ENCODE measurements at regions not wholly inside any gene's neighbourhood (a gene's known extent, or its start where the extent isn't known, plus 50 kb on each side); places are given as distances from the start of the nearest gene placed in this dataset.

GRCh38 chr11:13207270-13207664 lies 70.3 kb upstream of the BMAL1 start:
- intact Hi-C loops (cut with micrococcal nuclease; ENCODE audit: unreplicated experiment), result no loop called here
- DNase-seq (ENCODE audit: low read depth, low spot score) (no peak), ATAC-seq (no peak)
- no peaks in the 10 kb centered on the region for H3K27me3 ChIP-seq (ENCODE audit: control insufficient read depth, insufficient read depth, low read length)
- in situ Hi-C loops (cut with HindIII; ENCODE audit: low pct_unique_long_range_greater_than_20kb, low sequenced_read_pairs), result no loop called here
- BruUV-seq (replicated peaks), result no TSS peak
- no peak for TF ChIP-seq SIN3A (IDR thresholded peaks at IDR 0.05; ENCODE audit: borderline replicate concordance, insufficient read depth, low read depth, low read length)
- TF ChIP-seq REST (IDR thresholded peaks at IDR 0.05; ENCODE audit: insufficient read depth in 1 of 2, low read depth in 2 of 2, low read length in 1 of 2), result no peak
- H3K9me3 ChIP-seq (ENCODE audit: control insufficient read depth, insufficient read depth, low read depth, low read length), result no peaks in the 10 kb centered on the region
- H3K4me1 ChIP-seq (ENCODE audit: control insufficient read depth, insufficient read depth, low read length), result no peaks in the 10 kb centered on the region
- POLR2A ChIA-PET, result no interaction called here
- H3K27ac ChIP-seq (ENCODE audit: low read length), result no peak overlapping the region
- H3K4me3 ChIP-seq (ENCODE audit: low read depth in 2 of 2, low read length in 2 of 2), result no peak overlapping the region
- H3K36me3 ChIP-seq (ENCODE audit: control insufficient read depth, insufficient read depth, low read length), result no peaks in the 10 kb centered on the region
- CTCF ChIA-PET, result no interaction called here

- no TSS peak for BruUV-seq (replicated peaks)
- H3K27me3 ChIP-seq (ENCODE audit: control insufficient read depth, insufficient read depth, low read length), result no peaks in the 10 kb centered on the region
- POLR2A ChIA-PET, result no interaction called here
- CTCF ChIA-PET, result no interaction called here
- TF ChIP-seq, protein P1, sequence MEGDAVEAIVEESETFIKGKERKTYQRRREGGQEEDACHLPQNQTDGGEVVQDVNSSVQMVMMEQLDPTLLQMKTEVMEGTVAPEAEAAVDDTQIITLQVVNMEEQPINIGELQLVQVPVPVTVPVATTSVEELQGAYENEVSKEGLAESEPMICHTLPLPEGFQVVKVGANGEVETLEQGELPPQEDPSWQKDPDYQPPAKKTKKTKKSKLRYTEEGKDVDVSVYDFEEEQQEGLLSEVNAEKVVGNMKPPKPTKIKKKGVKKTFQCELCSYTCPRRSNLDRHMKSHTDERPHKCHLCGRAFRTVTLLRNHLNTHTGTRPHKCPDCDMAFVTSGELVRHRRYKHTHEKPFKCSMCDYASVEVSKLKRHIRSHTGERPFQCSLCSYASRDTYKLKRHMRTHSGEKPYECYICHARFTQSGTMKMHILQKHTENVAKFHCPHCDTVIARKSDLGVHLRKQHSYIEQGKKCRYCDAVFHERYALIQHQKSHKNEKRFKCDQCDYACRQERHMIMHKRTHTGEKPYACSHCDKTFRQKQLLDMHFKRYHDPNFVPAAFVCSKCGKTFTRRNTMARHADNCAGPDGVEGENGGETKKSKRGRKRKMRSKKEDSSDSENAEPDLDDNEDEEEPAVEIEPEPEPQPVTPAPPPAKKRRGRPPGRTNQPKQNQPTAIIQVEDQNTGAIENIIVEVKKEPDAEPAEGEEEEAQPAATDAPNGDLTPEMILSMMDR (IDR thresholded peaks at IDR 0.05), result no peak
- TF ChIP-seq TCF7L2 (IDR thresholded peaks at IDR 0.05; ENCODE audit: low read depth, low read length), result no peak
- TF ChIP-seq POLR2AphosphoS5 (IDR thresholded peaks at IDR 0.05; ENCODE audit: low read depth, low read length), result no peak
- H3K36me3 ChIP-seq (ENCODE audit: control insufficient read depth, insufficient read depth, low read length), result no peaks in the 10 kb centered on the region
- no peak overlapping the region for H3K27ac ChIP-seq (ENCODE audit: low read length)
- no peaks in the 10 kb centered on the region for H3K4me1 ChIP-seq (ENCODE audit: control insufficient read depth, insufficient read depth, low read length)
- ATAC-seq (0 out of 2 replicates have a peak, but pooled peaks have one; percentile 52), DNase-seq (ENCODE audit: low read depth, low spot score) (no peak)
- intact Hi-C loops (cut with micrococcal nuclease; ENCODE audit: unreplicated experiment), result no loop called here
- in situ Hi-C loops (cut with HindIII; ENCODE audit: low pct_unique_long_range_greater_than_20kb, low sequenced_read_pairs), result no loop called here
- H3K4me3 ChIP-seq (ENCODE audit: low read depth in 2 of 2, low read length in 2 of 2), result peak overlapping the region in 1 of 2 experiments; percentile 29; a peak in 2 of 4 replicates
- H3K9me3 ChIP-seq (ENCODE audit: control insufficient read depth, insufficient read depth, low read depth, low read length), result no peaks in the 10 kb centered on the region
Measured at GRCh38 chr11:13207665-13208594, 69.7 kb upstream of the BMAL1 start.

DNA sequence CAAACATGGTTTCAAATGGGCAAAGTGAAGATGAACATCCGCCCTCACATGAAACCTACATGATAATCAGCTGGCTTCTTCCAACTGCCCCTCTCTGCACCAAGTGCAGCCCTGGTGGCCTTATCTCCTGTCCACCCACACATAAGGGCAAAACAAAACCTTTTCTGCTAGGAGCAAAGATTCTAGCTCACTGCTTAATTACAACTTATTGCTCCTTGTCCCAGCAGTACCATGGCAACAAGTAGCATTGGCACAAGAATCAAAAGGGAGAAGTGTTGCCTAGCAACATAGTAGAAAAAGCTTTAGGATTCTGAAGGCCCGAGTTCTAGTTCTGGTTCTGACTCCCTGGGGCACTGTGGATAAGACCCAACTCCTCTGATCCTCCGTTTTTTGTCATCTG lies 68.7 kb upstream of the BMAL1 start:
- TF ChIP-seq REST (IDR thresholded peaks at IDR 0.05; ENCODE audit: insufficient read depth in 1 of 2, low read depth in 2 of 2, low read length in 1 of 2) (no peak), SIN3A (IDR thresholded peaks at IDR 0.05; ENCODE audit: borderline replicate concordance, insufficient read depth, low read depth, low read length) (no peak), TCF7L2 (IDR thresholded peaks at IDR 0.05; ENCODE audit: low read depth, low read length) (no peak), POLR2AphosphoS5 (IDR thresholded peaks at IDR 0.05; ENCODE audit: low read depth, low read length) (no peak)
- TF ChIP-seq, protein P1 (IDR thresholded peaks at IDR 0.05), result no peak
- intact Hi-C loops (cut with micrococcal nuclease; ENCODE audit: unreplicated experiment), result no loop called here
- no peaks in the 10 kb centered on the region for H3K9me3 ChIP-seq (ENCODE audit: control insufficient read depth, insufficient read depth, low read depth, low read length)
- no peak overlapping the region for H3K4me3 ChIP-seq (ENCODE audit: low read depth in 2 of 2, low read length in 2 of 2)
- ATAC-seq, result no peak
- H3K36me3 ChIP-seq (ENCODE audit: control insufficient read depth, insufficient read depth, low read length), result no peaks in the 10 kb centered on the region
- DNase-seq (ENCODE audit: low read depth, low spot score), result no peak
- no peak overlapping the region for H3K27ac ChIP-seq (ENCODE audit: low read length)
- no peaks in the 10 kb centered on the region for H3K27me3 ChIP-seq (ENCODE audit: control insufficient read depth, insufficient read depth, low read length)
- no peaks in the 10 kb centered on the region for H3K4me1 ChIP-seq (ENCODE audit: control insufficient read depth, insufficient read depth, low read length)
- CTCF ChIA-PET, result interaction anchor here (0.7 to 1.8 kb wide), 4 partner anchors 24 to 294 kb away, joined by 3 to 9 read pairs (median 4); no protein-coding TSS in a partner anchor
- in situ Hi-C loops (cut with HindIII; ENCODE audit: low pct_unique_long_range_greater_than_20kb, low sequenced_read_pairs), result no loop called here
- POLR2A ChIA-PET, result no interaction called here
- no TSS peak for BruUV-seq (replicated peaks)

Data from Panc1 (cell line).